ENCODE measurements at regions not wholly inside any gene's neighbourhood (a gene's known extent, or its start where the extent isn't known, plus 50 kb on each side); places are given as distances from the start of the nearest gene placed in this dataset.

DNA sequence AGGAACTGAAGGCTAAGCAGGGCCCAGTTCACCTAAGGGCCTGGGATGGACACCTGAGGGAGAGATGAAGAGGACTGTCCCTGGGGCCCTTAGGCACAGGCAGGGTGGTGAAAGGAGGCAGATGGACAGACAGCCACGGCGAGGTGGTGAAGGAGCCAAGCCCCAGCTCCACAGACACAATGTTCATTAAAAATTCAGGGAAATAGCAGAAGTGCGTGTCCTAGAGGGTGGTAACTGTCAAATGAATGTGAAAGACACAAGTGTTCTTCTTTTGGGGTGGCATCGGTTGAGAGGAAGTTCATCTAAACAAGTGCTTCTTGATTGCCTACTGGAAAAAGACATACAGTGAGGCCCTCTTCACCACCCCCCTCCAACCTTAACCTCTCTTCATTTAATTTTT is 76.2 kb upstream of the SIX2 start:
- no peaks in the 10 kb centered on the region for H3K4me1 ChIP-seq (ENCODE audit: control insufficient read depth in 4 of 4, insufficient read depth in 4 of 4, low read length in 3 of 4)
- no peaks in the 10 kb centered on the region for H3K9me3 ChIP-seq (ENCODE audit: control insufficient read depth in 4 of 4, low read length in 3 of 4)
- no peaks in the 10 kb centered on the region for H3K27me3 ChIP-seq (ENCODE audit: control insufficient read depth in 4 of 4, insufficient read depth in 4 of 4, low read length in 3 of 4)
- no peak for DNase-seq (ENCODE audit: low spot score)
- no peak overlapping the region for H3K9ac ChIP-seq (ENCODE audit: low read depth in 1 of 2, low read length in 2 of 2)
- no peak overlapping the region for H3K4me3 ChIP-seq (ENCODE audit: low read depth in 1 of 3, low read length in 3 of 3)
- WGBS = 91% methylated on average over 4 of the region's 4 CpGs
- TF ChIP-seq SP1 (IDR thresholded peaks at IDR 0.05) (no peak), HNF4G (IDR thresholded peaks at IDR 0.05) (no peak), EGR1 (IDR thresholded peaks at IDR 0.05; ENCODE audit: low read depth in 2 of 2) (no peak), GABPA (IDR thresholded peaks at IDR 0.05 in 1 of 2, conservative IDR thresholded peaks at IDR 0.05 in 1 of 2) (no peak), TAF1 (conservative IDR thresholded peaks at IDR 0.05) (no peak), FOXA1 (IDR thresholded peaks at IDR 0.05) (no peak), RAD21 (IDR thresholded peaks at IDR 0.05) (no peak), YY1 (IDR thresholded peaks at IDR 0.05) (no peak), HNF4A (conservative IDR thresholded peaks at IDR 0.05) (no peak), FOXA2 (IDR thresholded peaks at IDR 0.05) (no peak), NR2F2 (IDR thresholded peaks at IDR 0.05) (no peak), JUND (IDR thresholded peaks at IDR 0.05) (no peak), RXRA (IDR thresholded peaks at IDR 0.05) (no peak)
- TF ChIP-seq, protein P1, sequence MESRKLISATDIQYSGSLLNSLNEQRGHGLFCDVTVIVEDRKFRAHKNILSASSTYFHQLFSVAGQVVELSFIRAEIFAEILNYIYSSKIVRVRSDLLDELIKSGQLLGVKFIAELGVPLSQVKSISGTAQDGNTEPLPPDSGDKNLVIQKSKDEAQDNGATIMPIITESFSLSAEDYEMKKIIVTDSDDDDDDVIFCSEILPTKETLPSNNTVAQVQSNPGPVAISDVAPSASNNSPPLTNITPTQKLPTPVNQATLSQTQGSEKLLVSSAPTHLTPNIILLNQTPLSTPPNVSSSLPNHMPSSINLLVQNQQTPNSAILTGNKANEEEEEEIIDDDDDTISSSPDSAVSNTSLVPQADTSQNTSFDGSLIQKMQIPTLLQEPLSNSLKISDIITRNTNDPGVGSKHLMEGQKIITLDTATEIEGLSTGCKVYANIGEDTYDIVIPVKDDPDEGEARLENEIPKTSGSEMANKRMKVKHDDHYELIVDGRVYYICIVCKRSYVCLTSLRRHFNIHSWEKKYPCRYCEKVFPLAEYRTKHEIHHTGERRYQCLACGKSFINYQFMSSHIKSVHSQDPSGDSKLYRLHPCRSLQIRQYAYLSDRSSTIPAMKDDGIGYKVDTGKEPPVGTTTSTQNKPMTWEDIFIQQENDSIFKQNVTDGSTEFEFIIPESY (IDR thresholded peaks at IDR 0.05) = no peak
- TF ChIP-seq, protein P2, sequence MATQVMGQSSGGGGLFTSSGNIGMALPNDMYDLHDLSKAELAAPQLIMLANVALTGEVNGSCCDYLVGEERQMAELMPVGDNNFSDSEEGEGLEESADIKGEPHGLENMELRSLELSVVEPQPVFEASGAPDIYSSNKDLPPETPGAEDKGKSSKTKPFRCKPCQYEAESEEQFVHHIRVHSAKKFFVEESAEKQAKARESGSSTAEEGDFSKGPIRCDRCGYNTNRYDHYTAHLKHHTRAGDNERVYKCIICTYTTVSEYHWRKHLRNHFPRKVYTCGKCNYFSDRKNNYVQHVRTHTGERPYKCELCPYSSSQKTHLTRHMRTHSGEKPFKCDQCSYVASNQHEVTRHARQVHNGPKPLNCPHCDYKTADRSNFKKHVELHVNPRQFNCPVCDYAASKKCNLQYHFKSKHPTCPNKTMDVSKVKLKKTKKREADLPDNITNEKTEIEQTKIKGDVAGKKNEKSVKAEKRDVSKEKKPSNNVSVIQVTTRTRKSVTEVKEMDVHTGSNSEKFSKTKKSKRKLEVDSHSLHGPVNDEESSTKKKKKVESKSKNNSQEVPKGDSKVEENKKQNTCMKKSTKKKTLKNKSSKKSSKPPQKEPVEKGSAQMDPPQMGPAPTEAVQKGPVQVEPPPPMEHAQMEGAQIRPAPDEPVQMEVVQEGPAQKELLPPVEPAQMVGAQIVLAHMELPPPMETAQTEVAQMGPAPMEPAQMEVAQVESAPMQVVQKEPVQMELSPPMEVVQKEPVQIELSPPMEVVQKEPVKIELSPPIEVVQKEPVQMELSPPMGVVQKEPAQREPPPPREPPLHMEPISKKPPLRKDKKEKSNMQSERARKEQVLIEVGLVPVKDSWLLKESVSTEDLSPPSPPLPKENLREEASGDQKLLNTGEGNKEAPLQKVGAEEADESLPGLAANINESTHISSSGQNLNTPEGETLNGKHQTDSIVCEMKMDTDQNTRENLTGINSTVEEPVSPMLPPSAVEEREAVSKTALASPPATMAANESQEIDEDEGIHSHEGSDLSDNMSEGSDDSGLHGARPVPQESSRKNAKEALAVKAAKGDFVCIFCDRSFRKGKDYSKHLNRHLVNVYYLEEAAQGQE (IDR thresholded peaks at IDR 0.05) = no peak
- TF ChIP-seq, protein P3, sequence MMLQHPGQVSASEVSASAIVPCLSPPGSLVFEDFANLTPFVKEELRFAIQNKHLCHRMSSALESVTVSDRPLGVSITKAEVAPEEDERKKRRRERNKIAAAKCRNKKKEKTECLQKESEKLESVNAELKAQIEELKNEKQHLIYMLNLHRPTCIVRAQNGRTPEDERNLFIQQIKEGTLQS (IDR thresholded peaks at IDR 0.05) = no peak
- TF ChIP-seq, protein P4, sequence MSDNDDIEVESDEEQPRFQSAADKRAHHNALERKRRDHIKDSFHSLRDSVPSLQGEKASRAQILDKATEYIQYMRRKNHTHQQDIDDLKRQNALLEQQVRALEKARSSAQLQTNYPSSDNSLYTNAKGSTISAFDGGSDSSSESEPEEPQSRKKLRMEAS (IDR thresholded peaks at IDR 0.05) = no peak
- TF ChIP-seq, protein P5, sequence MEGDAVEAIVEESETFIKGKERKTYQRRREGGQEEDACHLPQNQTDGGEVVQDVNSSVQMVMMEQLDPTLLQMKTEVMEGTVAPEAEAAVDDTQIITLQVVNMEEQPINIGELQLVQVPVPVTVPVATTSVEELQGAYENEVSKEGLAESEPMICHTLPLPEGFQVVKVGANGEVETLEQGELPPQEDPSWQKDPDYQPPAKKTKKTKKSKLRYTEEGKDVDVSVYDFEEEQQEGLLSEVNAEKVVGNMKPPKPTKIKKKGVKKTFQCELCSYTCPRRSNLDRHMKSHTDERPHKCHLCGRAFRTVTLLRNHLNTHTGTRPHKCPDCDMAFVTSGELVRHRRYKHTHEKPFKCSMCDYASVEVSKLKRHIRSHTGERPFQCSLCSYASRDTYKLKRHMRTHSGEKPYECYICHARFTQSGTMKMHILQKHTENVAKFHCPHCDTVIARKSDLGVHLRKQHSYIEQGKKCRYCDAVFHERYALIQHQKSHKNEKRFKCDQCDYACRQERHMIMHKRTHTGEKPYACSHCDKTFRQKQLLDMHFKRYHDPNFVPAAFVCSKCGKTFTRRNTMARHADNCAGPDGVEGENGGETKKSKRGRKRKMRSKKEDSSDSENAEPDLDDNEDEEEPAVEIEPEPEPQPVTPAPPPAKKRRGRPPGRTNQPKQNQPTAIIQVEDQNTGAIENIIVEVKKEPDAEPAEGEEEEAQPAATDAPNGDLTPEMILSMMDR (IDR thresholded peaks at IDR 0.05; ENCODE audit: low read depth, low read length, missing input control) = no peak
- H3K36me3 ChIP-seq (ENCODE audit: control insufficient read depth in 4 of 4, insufficient read depth in 3 of 4, low read depth in 1 of 4, low read length in 3 of 4) = no peaks in the 10 kb centered on the region
- H3K27ac ChIP-seq (ENCODE audit: low read depth in 1 of 2, low read length in 2 of 2) = no peak overlapping the region
